GM12875 (cell line): ENCODE measurements at regions not wholly inside any gene's neighbourhood (a gene's known extent, or its start where the extent isn't known, plus 50 kb on each side); places are given as distances from the start of the nearest gene placed in this dataset.
"Not testable (repeated sequence)": the region's sequence is repeated elsewhere in the genome, so short reads cannot be mapped to it uniquely, and the experiment has no call there.

Experiments
- H3K4me3 ChIP-seq: one replicate; pipeline ENCODE4 v1.5.1; 2011; ENCODE audit warnings: low read depth, low read length, control low read depth
- TF ChIP-seq, protein P1 (sequence below): IDR thresholded peaks from 2 replicates; pipeline ENCODE4 v1.5.1; 2011; ENCODE audit warnings: low read depth, mild to moderate bottlenecking, control low read depth, inconsistent platforms, low read length, moderate library complexity, borderline replicate concordance; ENCODE audit not compliant: insufficient read depth

DNA sequence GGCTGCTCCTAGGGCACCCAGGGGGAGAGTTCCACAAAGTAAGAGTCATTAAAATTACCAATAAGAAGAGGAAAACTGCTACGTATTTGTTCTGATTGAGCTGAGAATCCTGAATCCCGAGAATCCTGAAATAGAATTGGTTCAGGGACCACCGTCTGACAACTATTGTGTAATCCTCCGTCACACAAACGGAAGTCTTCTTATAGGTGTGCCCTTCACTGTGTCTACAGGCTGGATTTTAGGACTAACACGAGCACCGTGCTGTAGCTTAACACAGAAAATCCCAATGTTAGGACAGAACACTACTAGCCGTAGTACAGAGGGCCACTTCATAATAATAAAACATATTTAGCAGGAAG is 50.6 kb upstream of the RNF182 start:
- TF ChIP-seq, protein P1, sequence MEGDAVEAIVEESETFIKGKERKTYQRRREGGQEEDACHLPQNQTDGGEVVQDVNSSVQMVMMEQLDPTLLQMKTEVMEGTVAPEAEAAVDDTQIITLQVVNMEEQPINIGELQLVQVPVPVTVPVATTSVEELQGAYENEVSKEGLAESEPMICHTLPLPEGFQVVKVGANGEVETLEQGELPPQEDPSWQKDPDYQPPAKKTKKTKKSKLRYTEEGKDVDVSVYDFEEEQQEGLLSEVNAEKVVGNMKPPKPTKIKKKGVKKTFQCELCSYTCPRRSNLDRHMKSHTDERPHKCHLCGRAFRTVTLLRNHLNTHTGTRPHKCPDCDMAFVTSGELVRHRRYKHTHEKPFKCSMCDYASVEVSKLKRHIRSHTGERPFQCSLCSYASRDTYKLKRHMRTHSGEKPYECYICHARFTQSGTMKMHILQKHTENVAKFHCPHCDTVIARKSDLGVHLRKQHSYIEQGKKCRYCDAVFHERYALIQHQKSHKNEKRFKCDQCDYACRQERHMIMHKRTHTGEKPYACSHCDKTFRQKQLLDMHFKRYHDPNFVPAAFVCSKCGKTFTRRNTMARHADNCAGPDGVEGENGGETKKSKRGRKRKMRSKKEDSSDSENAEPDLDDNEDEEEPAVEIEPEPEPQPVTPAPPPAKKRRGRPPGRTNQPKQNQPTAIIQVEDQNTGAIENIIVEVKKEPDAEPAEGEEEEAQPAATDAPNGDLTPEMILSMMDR, result no peak
- H3K4me3 ChIP-seq, result no peak overlapping the region

DNA sequence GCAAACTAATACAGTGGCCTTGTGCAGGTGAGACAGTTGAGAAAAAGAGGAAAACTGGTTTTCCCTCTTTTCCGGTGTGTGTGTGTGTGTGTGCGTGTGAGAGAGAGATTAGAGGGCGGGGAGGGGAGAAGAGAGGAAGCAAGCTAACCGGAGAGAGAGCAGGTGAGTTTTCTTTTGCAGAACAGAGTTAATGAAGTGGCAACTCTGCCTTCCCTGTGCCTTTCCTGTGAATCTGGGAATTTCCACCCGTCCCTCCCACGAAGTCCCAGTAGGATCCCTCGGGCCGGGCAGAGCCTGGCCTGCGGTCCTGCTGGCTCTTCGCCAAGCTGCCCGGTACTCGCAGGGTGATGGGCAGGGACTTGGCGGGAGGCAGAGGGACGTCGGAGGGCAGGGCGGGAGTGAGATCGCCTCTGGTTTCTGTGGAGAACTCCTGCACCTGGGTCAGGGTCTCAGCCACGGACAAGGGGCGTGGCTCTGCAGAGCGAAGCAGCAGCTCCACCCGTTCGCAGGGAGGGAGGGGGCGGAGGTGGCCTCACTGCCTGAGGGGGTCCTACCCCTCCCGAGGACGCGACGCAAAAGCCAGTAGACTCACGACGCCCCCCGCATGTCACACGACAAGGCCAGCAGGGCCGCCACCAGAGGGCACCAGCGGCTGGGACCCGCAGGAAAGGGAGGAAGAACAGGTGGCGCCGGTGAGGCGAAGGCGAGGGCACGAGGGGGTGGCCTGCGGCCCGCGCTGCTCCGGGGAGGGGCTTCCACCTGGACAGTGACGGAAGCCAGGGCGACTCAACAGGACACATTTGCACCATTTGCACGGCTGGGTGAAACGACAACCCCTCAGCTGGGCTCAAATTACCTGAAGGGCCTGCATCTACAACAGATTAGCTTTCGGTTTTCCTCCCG is 51.2 kb upstream of the RNF182 start:
- H3K4me3 ChIP-seq, result peak overlapping the region; percentile 38
- TF ChIP-seq, protein P1, result peak; percentile 91

DNA sequence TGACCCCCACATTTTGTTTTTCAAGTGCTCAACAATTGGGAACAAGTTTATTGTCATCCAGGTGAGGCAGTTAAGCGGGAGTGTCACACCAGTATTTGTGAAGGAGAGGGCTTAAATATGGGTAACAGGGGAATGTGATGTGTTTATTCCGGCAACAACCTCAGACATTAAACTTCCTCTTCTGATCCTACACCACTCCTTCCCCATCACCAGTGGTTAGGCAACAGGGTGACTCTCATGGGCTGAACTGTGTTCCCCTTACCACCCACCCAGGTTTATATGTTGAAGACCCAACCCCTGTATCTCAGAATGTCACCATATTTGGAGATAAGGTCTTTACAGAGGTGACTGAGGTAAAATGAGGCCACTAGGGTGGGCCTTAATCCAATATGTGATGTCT is 52.1 kb upstream of the RNF182 start:
- H3K4me3 ChIP-seq, result no peak overlapping the region
- TF ChIP-seq, protein P1, result no peak

DNA sequence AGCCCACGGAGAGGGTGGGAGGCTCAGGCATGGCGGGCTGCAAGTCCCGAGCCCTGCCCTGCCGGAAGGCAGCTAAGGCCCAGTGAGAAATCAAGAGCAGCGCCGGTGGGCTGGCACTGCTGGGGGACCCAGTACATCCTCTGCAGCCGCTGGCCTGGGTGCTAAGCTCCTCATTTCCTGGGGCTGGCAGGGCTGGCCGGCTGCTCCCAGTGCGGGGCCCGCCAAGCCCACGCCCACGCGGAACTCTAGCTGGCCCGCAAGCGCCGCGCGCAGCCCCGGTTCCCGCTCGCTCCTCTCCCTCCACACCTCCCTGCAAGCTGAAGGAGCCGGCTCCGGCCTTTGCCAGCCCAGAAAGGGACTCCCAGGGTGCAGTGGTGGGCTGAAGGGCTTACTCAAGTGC is 52.7 kb upstream of the RNF182 start:
- H3K4me3 ChIP-seq, result not testable (repeated sequence)

DNA sequence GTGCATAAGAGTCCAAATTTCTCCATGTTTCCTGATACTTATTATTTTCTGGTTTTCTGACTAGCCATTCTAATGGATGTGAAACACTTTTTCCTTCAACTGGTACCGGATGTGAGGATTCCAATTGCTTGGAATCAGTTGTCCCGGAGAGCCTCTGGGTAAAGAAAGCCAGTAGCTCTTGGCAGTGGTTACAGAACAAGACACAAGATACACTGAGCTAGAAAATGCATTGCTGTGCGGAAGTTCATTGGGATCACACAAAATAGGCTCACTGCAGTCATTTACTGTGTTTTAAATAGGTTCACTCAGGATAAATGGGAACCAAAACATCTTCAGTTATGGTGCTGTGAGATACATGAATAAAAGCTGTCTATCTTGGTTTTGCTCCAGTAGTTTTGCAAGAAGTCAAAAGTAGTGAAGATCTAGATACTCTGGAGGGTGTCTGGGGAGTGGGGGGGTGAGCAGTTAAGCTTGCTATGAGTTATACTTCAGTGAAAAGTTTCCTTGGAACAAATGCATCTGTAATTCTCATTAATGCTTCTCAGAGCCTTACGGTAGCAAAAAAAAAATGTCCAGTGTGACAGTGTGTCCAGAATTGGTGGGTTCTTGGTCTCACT is 54.4 kb upstream of the RNF182 start:
- no peak overlapping the region for H3K4me3 ChIP-seq
- TF ChIP-seq, protein P1, result no peak

DNA sequence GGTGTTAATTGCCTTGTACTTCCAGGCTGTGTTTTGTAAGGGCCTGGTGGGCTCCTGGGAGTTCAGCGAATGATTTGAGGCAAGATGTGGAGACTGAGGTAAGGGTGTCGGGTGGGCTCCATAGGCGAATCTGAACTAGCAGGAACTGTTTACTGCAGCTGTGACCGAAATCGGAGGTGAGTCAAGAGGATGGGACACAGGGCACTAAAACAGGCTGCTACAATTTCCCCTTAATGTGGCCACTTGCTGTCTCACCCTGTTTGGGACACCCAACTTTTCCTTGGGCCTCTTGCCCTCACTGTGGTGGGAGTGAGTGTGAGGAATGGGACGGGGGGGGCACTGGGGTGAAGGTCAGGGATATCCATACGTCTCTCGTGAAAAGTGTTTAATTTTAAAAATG is 53.9 kb upstream of the MCUR1 start:
- H3K4me3 ChIP-seq, result no peak overlapping the region
- TF ChIP-seq, protein P1, result no peak

DNA sequence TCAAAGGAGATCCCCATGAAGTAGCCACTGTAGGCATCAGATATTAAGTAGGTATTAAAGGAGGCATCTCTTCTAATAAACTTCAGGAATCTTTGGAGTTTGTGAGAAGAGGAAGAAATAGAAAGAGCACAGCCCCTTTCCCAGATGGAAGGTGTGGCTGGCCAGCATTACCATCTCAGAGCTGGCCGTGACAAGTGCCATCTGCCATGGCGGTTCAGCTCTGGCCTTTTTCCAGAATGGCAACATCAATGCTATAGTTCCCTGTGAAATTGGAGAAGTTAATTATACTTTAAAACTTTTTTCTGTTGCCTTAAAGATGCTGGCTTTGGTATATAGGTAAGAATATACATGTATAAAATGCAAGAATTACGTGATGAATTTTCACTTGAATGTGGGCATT is 51.9 kb upstream of the MCUR1 start:
- TF ChIP-seq, protein P1, result no peak

More for the DNA sequence above, 51.9 kb upstream of the MCUR1 start:
- no peak overlapping the region for H3K4me3 ChIP-seq
